Stimulated activated CD8-positive, alpha-beta memory T cell treated with anti-CD3 and anti-CD28 coated beads, Interleukin-7, amount 100 ng/mL, for 48 hours (primary cell): ENCODE measurements at regions not wholly inside any gene's neighbourhood (a gene's known extent, or its start where the extent isn't known, plus 50 kb on each side); places are given as distances from the start of the nearest gene placed in this dataset.

Experiments used
- DNase-seq, 2 donors: peaks; one replicate each; pipeline ENCODE4 v3.0.0-alpha.2; 2020; ENCODE audit warnings: low read depth in 1 of 2; ENCODE audit errors: extremely low read depth in 1 of 2

GRCh38 chr5:72032788-72033187 is 74.5 kb upstream of the MAP1B start:
- no peak for DNase-seq

DNA sequence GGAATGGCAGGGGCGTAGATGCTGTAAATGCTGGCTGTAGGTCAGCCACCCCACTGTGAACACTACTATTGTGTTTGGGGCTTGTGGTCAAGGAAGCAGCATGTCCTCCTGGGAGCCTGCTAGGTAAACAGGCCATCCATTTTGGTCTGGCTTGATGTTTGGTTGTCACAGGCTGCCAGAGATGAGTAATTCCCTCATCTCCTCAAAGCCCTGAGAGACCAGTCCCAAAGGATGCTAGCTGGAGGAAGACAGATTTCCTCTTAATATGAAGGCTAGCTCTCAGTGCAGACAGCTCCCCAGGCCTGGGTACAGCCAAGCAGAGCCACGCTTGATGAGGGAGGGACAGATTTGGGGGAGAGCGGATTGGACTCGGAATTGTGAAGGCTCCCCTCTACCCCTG is 72.5 kb upstream of the MAP1B start:
- no peak for DNase-seq

DNA sequence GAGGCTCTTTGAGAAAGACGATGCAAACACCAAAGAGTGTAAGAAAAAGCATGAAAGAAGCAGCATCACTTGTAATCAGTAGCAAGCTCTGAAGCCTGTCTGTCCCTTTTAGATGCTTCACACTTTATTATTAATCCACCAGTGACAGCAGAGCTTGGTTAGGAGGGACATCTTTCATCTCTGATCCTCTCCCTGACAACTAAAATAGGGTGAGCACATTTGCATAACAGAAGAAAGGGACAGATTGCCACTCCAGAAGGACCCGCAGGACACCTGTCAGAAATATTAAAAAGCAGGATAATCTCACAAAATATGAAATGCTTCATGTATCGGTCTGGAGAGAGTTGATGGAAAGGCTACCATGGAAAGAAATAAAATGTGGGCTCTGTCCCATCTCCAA is 71.4 kb upstream of the MAP1B start:
- no peak for DNase-seq

- DNase-seq = no peak
These were observed 70.3 kb upstream of the MAP1B start for GRCh38 chr5:72036951-72037350.

DNA sequence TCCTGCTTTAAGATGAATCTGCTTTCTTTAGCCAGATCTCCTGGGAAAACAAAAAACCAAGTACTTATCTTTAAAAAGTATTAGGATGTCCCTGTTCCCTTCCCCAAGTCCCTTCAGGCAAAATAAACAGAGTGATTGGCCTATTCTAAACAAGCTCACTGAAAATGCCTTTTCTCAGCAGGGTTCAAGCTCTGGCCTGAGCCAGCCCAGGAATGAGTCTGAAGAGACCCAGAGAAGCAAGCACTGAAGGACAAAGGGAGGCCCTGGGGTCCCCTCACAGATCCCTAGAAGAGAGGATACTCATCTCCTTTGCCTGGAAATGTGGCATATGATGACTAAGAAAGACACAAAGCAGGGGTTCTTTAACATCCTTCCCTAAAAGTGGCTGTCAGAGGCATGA is 66.8 kb upstream of the MAP1B start:
- no peak for DNase-seq

- no peak for DNase-seq
These were observed 65.6 kb upstream of the MAP1B start for GRCh38 chr5:72041654-72042053.

GRCh38 chr5:72042097-72042496 is 65.2 kb upstream of the MAP1B start:
- no peak for DNase-seq

- no peak for DNase-seq
These were observed 61.6 kb upstream of the MAP1B start for GRCh38 chr5:72045692-72046091.

GRCh38 chr5:72046106-72046505 is 61.2 kb upstream of the MAP1B start:
- no peak for DNase-seq

- no peak for DNase-seq
These were observed 51.6 kb upstream of the MAP1B start for GRCh38 chr5:72055636-72056035.
